ENCODE measurements at regions not wholly inside any gene's neighbourhood (a gene's known extent, or its start where the extent isn't known, plus 50 kb on each side); places are given as distances from the start of the nearest gene placed in this dataset.

- Histone ChIP-seq H3K36me3 (ENCODE audit: low read depth) (no peaks in the 10 kb centered on the region), H3K4me3 (no peak overlapping the region), H3K9me3 (ENCODE audit: insufficient read depth, low read depth) (no peaks in the 10 kb centered on the region), H3K4me1 (replicated peaks; ENCODE audit: insufficient read depth) (no peaks in the 10 kb centered on the region), H3F3A (ENCODE audit: insufficient read depth, low read depth) (no peaks in the 10 kb centered on the region), H4K20me1 (ENCODE audit: insufficient read depth) (no peaks in the 10 kb centered on the region), H3K9me2 (ENCODE audit: insufficient read depth) (no peaks in the 10 kb centered on the region), H3K4me2 (no peak overlapping the region), H3K79me2 (ENCODE audit: low read depth) (no peaks in the 10 kb centered on the region), H2AFZ (no peak overlapping the region), H3K27ac (no peak overlapping the region), H3K27me3 (ENCODE audit: insufficient read depth, low read depth) (no peaks in the 10 kb centered on the region)
- POLR2A ChIA-PET (ENCODE audit: unreplicated experiment), result no interaction called here
- no TSS peak for BruUV-seq (replicated peaks)
- TF ChIP-seq EZH2 (IDR thresholded peaks at IDR 0.05; ENCODE audit: low read depth), result no peak
- no peak for TF ChIP-seq CTCF (conservative IDR thresholded peaks at IDR 0.05)
- intact Hi-C loops (cut with micrococcal nuclease; ENCODE audit: unreplicated experiment), result no loop called here
- CTCF ChIA-PET, result no interaction called here
- DNase-seq, result no peak
These were observed 53.9 kb upstream of the ALOX12 start for GRCh38 chr17:6941989-6942388.

GRCh38 chr17:6943406-6943805 is 52.4 kb upstream of the ALOX12 start:
- Histone ChIP-seq H3K36me3 (ENCODE audit: low read depth) (no peaks in the 10 kb centered on the region), H2AFZ (no peak overlapping the region), H3K4me3 (no peak overlapping the region), H3K27ac (no peak overlapping the region), H3K4me1 (replicated peaks; ENCODE audit: insufficient read depth) (no peaks in the 10 kb centered on the region), H3K79me2 (ENCODE audit: low read depth) (no peaks in the 10 kb centered on the region), H3K9me2 (ENCODE audit: insufficient read depth) (no peaks in the 10 kb centered on the region), H3K4me2 (no peak overlapping the region), H3K9me3 (ENCODE audit: insufficient read depth, low read depth) (no peaks in the 10 kb centered on the region), H3K27me3 (ENCODE audit: insufficient read depth, low read depth) (no peaks in the 10 kb centered on the region), H4K20me1 (ENCODE audit: insufficient read depth) (no peaks in the 10 kb centered on the region), H3F3A (ENCODE audit: insufficient read depth, low read depth) (no peaks in the 10 kb centered on the region)
- no peak for DNase-seq
- POLR2A ChIA-PET (ENCODE audit: unreplicated experiment), result interaction anchor here (0.7 kb wide), 1 partner anchor 1762 kb away, joined by 5 read pairs; no protein-coding TSS in a partner anchor
- CTCF ChIA-PET, result no interaction called here
- intact Hi-C loops (cut with micrococcal nuclease; ENCODE audit: unreplicated experiment), result no loop called here
- no TSS peak for BruUV-seq (replicated peaks)
- no peak for TF ChIP-seq CTCF (conservative IDR thresholded peaks at IDR 0.05)
